ENCODE measurements at regions not wholly inside any gene's neighbourhood (a gene's known extent, or its start where the extent isn't known, plus 50 kb on each side); places are given as distances from the start of the nearest gene placed in this dataset.

- TF ChIP-seq, protein P1, sequence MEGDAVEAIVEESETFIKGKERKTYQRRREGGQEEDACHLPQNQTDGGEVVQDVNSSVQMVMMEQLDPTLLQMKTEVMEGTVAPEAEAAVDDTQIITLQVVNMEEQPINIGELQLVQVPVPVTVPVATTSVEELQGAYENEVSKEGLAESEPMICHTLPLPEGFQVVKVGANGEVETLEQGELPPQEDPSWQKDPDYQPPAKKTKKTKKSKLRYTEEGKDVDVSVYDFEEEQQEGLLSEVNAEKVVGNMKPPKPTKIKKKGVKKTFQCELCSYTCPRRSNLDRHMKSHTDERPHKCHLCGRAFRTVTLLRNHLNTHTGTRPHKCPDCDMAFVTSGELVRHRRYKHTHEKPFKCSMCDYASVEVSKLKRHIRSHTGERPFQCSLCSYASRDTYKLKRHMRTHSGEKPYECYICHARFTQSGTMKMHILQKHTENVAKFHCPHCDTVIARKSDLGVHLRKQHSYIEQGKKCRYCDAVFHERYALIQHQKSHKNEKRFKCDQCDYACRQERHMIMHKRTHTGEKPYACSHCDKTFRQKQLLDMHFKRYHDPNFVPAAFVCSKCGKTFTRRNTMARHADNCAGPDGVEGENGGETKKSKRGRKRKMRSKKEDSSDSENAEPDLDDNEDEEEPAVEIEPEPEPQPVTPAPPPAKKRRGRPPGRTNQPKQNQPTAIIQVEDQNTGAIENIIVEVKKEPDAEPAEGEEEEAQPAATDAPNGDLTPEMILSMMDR (IDR thresholded peaks at IDR 0.05): no peak
- TF ChIP-seq POLR2AphosphoS5 (IDR thresholded peaks at IDR 0.05): no peak
- TF ChIP-seq POLR2A (IDR thresholded peaks at IDR 0.05): no peak
- TF ChIP-seq EP300 (IDR thresholded peaks at IDR 0.05; ENCODE audit: low read depth): no peak
Measured at GRCh38 chr10:85060944-85061343, 732.6 kb downstream of the CCSER2 start.

Measured in transverse colon (tissue), 4 donors.